HEK293 (cell line): ENCODE measurements at regions not wholly inside any gene's neighbourhood (a gene's known extent, or its start where the extent isn't known, plus 50 kb on each side); places are given as distances from the start of the nearest gene placed in this dataset.
"Not testable (repeated sequence)": the region's sequence is repeated elsewhere in the genome, so short reads cannot be mapped to it uniquely, and the experiment has no call there.

Source experiments
- CTCF ChIA-PET: fragments of 350-600 bp; formaldehyde crosslinking; extraction: SDS; loops from one replicate; lab custom pipeline; 2021; ENCODE audit warnings: antibody characterized with exemption; lab: Yijun Ruan, JAX
- POLR2A ChIA-PET: fragments of 300-600 bp; formaldehyde crosslinking; extraction: SDS; loops from one replicate; lab custom pipeline; 2020; ENCODE audit warnings: antibody characterized with exemption, inconsistent platforms; lab: Yijun Ruan, JAX
- H3K27ac ChIP-seq: fragments of 200-500 bp; sonication (Bioruptor generic); 2 replicates; pipeline ENCODE4 v1.5.1; 2014; ENCODE audit warnings: low read depth, low read length, control low read depth, inconsistent platforms; ENCODE audit errors: extremely low read depth
- H3K36me3 ChIP-seq, 2 experiments: fragments of 200-500 bp in 1 of 2; sonication (Bioruptor generic) in 1 of 2; 1 replicate in 1 of 2; 2 replicates in 1 of 2; pipeline ENCODE4 v1.5.1; 2014 to 2017; ENCODE audit warnings: inconsistent platforms in 2 of 2, low read length in 2 of 2; ENCODE audit not compliant: control insufficient read depth in 2 of 2, insufficient read depth in 1 of 2
- H3K4me1 ChIP-seq: fragments of 200-500 bp; sonication (Bioruptor generic); 2 replicates; pipeline ENCODE4 v1.5.1; 2014; ENCODE audit warnings: mild to moderate bottlenecking, low read length, inconsistent platforms; ENCODE audit not compliant: control insufficient read depth, insufficient read depth
- H3K4me3 ChIP-seq: 2 replicates; pipeline ENCODE4 v1.5.1; 2011; ENCODE audit warnings: low read depth, mild to moderate bottlenecking, control low read depth, low read length, moderate library complexity
- H3K9me3 ChIP-seq: fragments of 200-500 bp; sonication (Bioruptor generic); 2 replicates; pipeline ENCODE4 v1.5.1; 2014; ENCODE audit warnings: low read depth, low read length, inconsistent platforms; ENCODE audit not compliant: control insufficient read depth, insufficient read depth
- BCL11A ChIP-seq: fragments of 450-650 bp; formaldehyde crosslinking; IDR thresholded peaks from 2 replicates; pipeline ENCODE4 v1.5.1; 2016; ENCODE audit warnings: low read depth, missing biosample characterization, missing genetic modification characterization
- SP2 ChIP-seq: fragments of 450-650 bp; formaldehyde crosslinking; IDR thresholded peaks from 2 replicates; pipeline ENCODE4 v1.5.1; 2016; ENCODE audit warnings: missing biosample characterization, missing genetic modification characterization
- SP3 ChIP-seq: fragments of 450-650 bp; formaldehyde crosslinking; IDR thresholded peaks from 2 replicates; pipeline ENCODE4 v1.5.1; 2016; ENCODE audit warnings: missing biosample characterization, missing genetic modification characterization
- SP7 ChIP-seq: fragments of 450-650 bp; formaldehyde crosslinking; IDR thresholded peaks from 2 replicates; pipeline ENCODE4 v1.5.1; 2016; ENCODE audit warnings: missing biosample characterization, missing genetic modification characterization
- ZEB2 ChIP-seq: fragments of 450-650 bp; formaldehyde crosslinking; IDR thresholded peaks from 2 replicates; pipeline ENCODE4 v1.5.1; 2016; ENCODE audit warnings: missing biosample characterization, missing genetic modification characterization
- ZFP37 ChIP-seq: fragments of 450-650 bp; formaldehyde crosslinking; IDR thresholded peaks from 2 replicates; pipeline ENCODE4 v1.5.1; 2016; ENCODE audit warnings: missing biosample characterization, missing genetic modification characterization
- ZNF112 ChIP-seq: fragments of 450-650 bp; formaldehyde crosslinking; IDR thresholded peaks from 2 replicates; pipeline ENCODE4 v1.5.0; 2017; ENCODE audit warnings: missing biosample characterization, missing genetic modification characterization
- ZNF133 ChIP-seq: fragments of 450-650 bp; formaldehyde crosslinking; IDR thresholded peaks from 2 replicates; pipeline ENCODE4 v1.5.1; 2016; ENCODE audit warnings: missing biosample characterization, missing genetic modification characterization
- ZNF223 ChIP-seq: fragments of 450-650 bp; formaldehyde crosslinking; IDR thresholded peaks from 2 replicates; pipeline ENCODE4 v1.5.1; 2016; ENCODE audit warnings: missing biosample characterization, missing genetic modification characterization
- ZNF335 ChIP-seq: fragments of 450-650 bp; formaldehyde crosslinking; conservative IDR thresholded peaks from 2 replicates; pipeline ENCODE4 v1.5.1; 2016; ENCODE audit warnings: missing biosample characterization, missing genetic modification characterization
- ZNF354C ChIP-seq: fragments of 450-650 bp; formaldehyde crosslinking; IDR thresholded peaks from 2 replicates; pipeline ENCODE4 v1.5.1; 2016; ENCODE audit warnings: missing biosample characterization, missing genetic modification characterization, low read depth, borderline replicate concordance
- ZNF391 ChIP-seq: fragments of 450-650 bp; formaldehyde crosslinking; IDR thresholded peaks from 2 replicates; pipeline ENCODE4 v1.5.1; 2016; ENCODE audit warnings: low read depth, missing biosample characterization, missing genetic modification characterization, borderline replicate concordance
- ZNF394 ChIP-seq: fragments of 450-650 bp; formaldehyde crosslinking; IDR thresholded peaks from 2 replicates; pipeline ENCODE4 v1.5.1; 2016; ENCODE audit warnings: missing biosample characterization, missing genetic modification characterization, mild to moderate bottlenecking, moderate library complexity, borderline replicate concordance
- ZNF416 ChIP-seq: fragments of 450-650 bp; formaldehyde crosslinking; IDR thresholded peaks from 2 replicates; pipeline ENCODE4 v1.5.1; 2016; ENCODE audit warnings: missing biosample characterization, missing genetic modification characterization
- ZNF558 ChIP-seq: fragments of 450-650 bp; formaldehyde crosslinking; IDR thresholded peaks from 2 replicates; pipeline ENCODE4 v1.5.1; 2016; ENCODE audit warnings: missing biosample characterization, missing genetic modification characterization
- ZNF585B ChIP-seq: fragments of 450-650 bp; formaldehyde crosslinking; IDR thresholded peaks from 2 replicates; pipeline ENCODE4 v1.5.1; 2016; ENCODE audit warnings: missing biosample characterization, missing genetic modification characterization
- ZNF596 ChIP-seq: fragments of 450-650 bp; IDR thresholded peaks from 2 replicates; pipeline ENCODE4 v1.5.0; 2018; ENCODE audit warnings: missing biosample characterization, mild to moderate bottlenecking, missing genetic modification characterization, moderate library complexity
- ZNF654 ChIP-seq: fragments of 450-650 bp; formaldehyde crosslinking; IDR thresholded peaks from 2 replicates; pipeline ENCODE4 v1.5.1; 2016; ENCODE audit warnings: low read depth, missing biosample characterization, missing genetic modification characterization
- ZNF677 ChIP-seq: fragments of 450-650 bp; IDR thresholded peaks from 2 replicates; pipeline ENCODE4 v1.5.0; 2018; ENCODE audit warnings: missing biosample characterization, mild to moderate bottlenecking, missing genetic modification characterization, moderate library complexity
- ZNF830 ChIP-seq: fragments of 450-650 bp; IDR thresholded peaks from 2 replicates; pipeline ENCODE4 v1.5.0; 2018; ENCODE audit warnings: missing biosample characterization, missing genetic modification characterization, low read depth, mild to moderate bottlenecking, moderate library complexity
- TF ChIP-seq, protein P1 (sequence below): fragments of 450-650 bp; formaldehyde crosslinking; IDR thresholded peaks from 2 replicates; pipeline ENCODE4 v1.5.1; 2016; ENCODE audit warnings: missing biosample characterization, missing genetic modification characterization
- TF ChIP-seq, protein P2 (sequence below): fragments of 450-650 bp; formaldehyde crosslinking; IDR thresholded peaks from 2 replicates; pipeline ENCODE4 v1.5.1; 2016; ENCODE audit warnings: missing biosample characterization, missing genetic modification characterization
- TF ChIP-seq, protein P3 (sequence below): fragments of 450-650 bp; formaldehyde crosslinking; IDR thresholded peaks from 2 replicates; pipeline ENCODE4 v1.5.1; 2017; ENCODE audit warnings: missing biosample characterization, missing genetic modification characterization
- TF ChIP-seq, protein P4 (sequence below): fragments of 450-650 bp; formaldehyde crosslinking; IDR thresholded peaks from 2 replicates; pipeline ENCODE4 v1.5.1; 2016; ENCODE audit warnings: missing biosample characterization, missing genetic modification characterization

DNA sequence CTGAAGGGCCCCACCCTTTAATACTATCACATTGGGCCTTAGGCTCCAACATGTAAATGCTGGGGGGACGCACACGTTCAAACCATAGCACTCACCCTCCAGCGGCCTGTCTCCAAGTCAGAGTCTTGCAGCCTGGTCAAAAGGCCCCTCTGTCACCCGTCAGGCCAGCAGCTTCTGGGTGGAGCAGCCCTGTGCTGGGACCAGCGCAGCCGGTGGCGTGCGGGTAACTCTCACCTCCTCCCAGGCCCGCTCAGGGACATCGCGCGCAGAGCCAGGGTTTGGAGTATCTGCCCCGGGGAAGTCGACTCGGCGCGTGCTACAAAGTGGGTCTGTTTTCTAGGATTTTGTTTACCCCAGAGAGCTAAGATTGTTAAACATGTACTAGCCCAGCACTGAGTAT, 93.0 kb upstream of the COL5A1 start:
- CTCF ChIA-PET, result no interaction called here
- no peaks in the 10 kb centered on the region for H3K36me3 ChIP-seq
- H3K27ac ChIP-seq, result no peak overlapping the region
- H3K4me1 ChIP-seq, result 0 out of 2 replicates have a peak, but pooled peaks cover 3% of the 10 kb centered on the region
- H3K4me3 ChIP-seq, result no peak overlapping the region
- no peak for TF ChIP-seq ZEB2 (tag by site-specific recombination)
- no peak for TF ChIP-seq ZNF596 (tag by site-specific recombination)
- TF ChIP-seq ZNF223 (tag by site-specific recombination), result no peak
- POLR2A ChIA-PET, result no interaction called here
- H3K9me3 ChIP-seq, result no peaks in the 10 kb centered on the region

DNA sequence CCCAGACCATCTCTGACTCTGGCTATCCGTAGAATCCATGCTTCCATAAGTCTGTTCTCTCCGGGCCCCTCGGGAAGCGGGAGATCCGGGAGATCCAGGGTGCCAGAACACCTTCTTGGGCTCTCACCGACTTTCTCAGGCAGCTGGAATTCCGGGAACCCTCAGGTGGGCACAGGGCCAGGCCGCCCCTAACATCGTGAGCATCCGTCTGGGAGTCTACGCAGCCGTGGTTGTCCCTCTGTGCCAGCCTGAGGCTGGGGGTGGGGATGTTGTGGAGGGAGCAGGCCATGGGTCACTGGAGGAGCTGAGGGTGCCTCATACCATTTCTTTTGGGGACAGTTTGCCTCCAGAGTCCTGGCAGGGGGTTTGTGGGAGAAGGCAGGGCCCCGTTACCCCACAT, 92.3 kb upstream of the COL5A1 start:
- POLR2A ChIA-PET, result no interaction called here
- TF ChIP-seq ZNF335 (no peak), ZNF558 (tag by site-specific recombination) (no peak), ZFP37 (tag by site-specific recombination) (no peak), ZNF112 (tag by site-specific recombination) (no peak), ZNF654 (tag by site-specific recombination) (no peak), ZNF394 (tag by site-specific recombination) (no peak)
- TF ChIP-seq, protein P1, sequence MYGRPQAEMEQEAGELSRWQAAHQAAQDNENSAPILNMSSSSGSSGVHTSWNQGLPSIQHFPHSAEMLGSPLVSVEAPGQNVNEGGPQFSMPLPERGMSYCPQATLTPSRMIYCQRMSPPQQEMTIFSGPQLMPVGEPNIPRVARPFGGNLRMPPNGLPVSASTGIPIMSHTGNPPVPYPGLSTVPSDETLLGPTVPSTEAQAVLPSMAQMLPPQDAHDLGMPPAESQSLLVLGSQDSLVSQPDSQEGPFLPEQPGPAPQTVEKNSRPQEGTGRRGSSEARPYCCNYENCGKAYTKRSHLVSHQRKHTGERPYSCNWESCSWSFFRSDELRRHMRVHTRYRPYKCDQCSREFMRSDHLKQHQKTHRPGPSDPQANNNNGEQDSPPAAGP, result no peak
- 0 out of 2 replicates have a peak, but pooled peaks cover 3% of the 10 kb centered on the region for H3K4me1 ChIP-seq
- H3K27ac ChIP-seq, result no peak overlapping the region
- H3K36me3 ChIP-seq, result no peaks in the 10 kb centered on the region
- CTCF ChIA-PET, result no interaction called here
- H3K9me3 ChIP-seq, result no peaks in the 10 kb centered on the region
- no peak overlapping the region for H3K4me3 ChIP-seq

DNA sequence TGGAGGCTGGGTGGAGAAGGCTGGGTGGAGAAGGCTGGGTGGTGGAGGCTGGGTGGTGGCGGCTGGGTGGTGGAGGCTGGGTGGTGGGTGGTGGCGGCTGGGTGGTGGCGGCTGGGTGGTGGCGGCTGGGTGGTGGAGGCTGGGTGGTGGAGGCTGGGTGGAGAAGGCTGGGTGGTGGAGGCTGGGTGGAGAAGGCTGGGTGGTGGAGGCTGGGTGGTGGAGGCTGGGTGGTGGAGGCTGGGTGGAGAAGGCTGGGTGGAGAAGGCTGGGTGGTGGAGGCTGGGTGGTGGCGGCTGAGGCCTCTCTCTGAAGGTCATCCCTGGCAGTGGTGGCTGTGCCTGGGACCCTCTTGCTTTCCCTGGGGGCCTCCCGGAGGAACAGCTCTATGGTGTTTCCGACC, 91.5 kb upstream of the COL5A1 start:
- H3K4me3 ChIP-seq, H3K4me1 ChIP-seq, POLR2A ChIA-PET, H3K36me3 ChIP-seq, H3K9me3 ChIP-seq, H3K27ac ChIP-seq: not testable (repeated sequence)
- CTCF ChIA-PET, result interaction anchor here (0.7 to 0.9 kb wide), 2 partner anchors 47 to 93 kb away, joined by 3 read pairs; no protein-coding TSS in a partner anchor

DNA sequence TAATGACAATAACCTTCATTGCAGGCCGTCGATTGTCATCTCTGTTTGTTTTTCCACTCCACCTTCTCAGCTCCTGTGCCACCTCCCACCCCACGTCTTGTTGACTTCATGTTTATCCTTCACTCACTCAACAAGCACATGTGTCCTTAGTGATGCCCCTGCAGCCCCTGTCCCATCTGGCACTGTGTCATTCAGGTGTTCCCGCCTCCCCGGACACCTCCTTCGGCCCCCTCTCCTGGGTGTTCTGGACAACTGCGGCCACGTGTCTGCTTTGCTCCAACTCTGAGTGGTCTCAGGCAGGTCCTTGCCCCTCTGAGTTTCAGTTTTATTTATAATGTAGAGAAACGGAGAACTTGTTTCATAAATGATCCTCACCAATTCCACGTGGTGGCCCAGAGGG, 91.0 kb upstream of the COL5A1 start:
- ChIA-PET CTCF (interaction anchor here (0.7 to 0.9 kb wide), 2 partner anchors 48 to 92 kb away, joined by 3 read pairs; no protein-coding TSS in a partner anchor), POLR2A (no interaction called here)
- Histone ChIP-seq H3K4me1 (0 out of 2 replicates have a peak, but pooled peaks cover 3% of the 10 kb centered on the region), H3K4me3 (no peak overlapping the region), H3K9me3 (no peaks in the 10 kb centered on the region), H3K27ac (no peak overlapping the region), H3K36me3 (no peaks in the 10 kb centered on the region)
- no peak for TF ChIP-seq BCL11A (tag by site-specific recombination)
- TF ChIP-seq ZNF391 (tag by site-specific recombination), result no peak
- no peak for TF ChIP-seq SP2
- TF ChIP-seq ZNF830, result no peak
- TF ChIP-seq ZNF677 (tag by site-specific recombination), result no peak
- TF ChIP-seq SP7 (tag by site-specific recombination), result no peak
- no peak for TF ChIP-seq ZNF416 (tag by site-specific recombination)
- TF ChIP-seq ZNF133, result no peak
- TF ChIP-seq ZNF354C (tag by site-specific recombination), result no peak
- no peak for TF ChIP-seq ZNF654 (tag by site-specific recombination)
- TF ChIP-seq, protein P2, sequence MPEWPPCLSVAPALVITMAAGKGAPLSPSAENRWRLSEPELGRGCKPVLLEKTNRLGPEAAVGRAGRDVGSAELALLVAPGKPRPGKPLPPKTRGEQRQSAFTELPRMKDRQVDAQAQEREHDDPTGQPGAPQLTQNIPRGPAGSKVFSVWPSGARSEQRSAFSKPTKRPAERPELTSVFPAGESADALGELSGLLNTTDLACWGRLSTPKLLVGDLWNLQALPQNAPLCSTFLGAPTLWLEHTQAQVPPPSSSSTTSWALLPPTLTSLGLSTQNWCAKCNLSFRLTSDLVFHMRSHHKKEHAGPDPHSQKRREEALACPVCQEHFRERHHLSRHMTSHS (tag by site-specific recombination), result no peak
- TF ChIP-seq ZNF394 (tag by site-specific recombination), result no peak
- TF ChIP-seq, protein P3, sequence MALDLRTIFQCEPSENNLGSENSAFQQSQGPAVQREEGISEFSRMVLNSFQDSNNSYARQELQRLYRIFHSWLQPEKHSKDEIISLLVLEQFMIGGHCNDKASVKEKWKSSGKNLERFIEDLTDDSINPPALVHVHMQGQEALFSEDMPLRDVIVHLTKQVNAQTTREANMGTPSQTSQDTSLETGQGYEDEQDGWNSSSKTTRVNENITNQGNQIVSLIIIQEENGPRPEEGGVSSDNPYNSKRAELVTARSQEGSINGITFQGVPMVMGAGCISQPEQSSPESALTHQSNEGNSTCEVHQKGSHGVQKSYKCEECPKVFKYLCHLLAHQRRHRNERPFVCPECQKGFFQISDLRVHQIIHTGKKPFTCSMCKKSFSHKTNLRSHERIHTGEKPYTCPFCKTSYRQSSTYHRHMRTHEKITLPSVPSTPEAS, result no peak
- no peak for TF ChIP-seq SP3
- TF ChIP-seq, protein P4, sequence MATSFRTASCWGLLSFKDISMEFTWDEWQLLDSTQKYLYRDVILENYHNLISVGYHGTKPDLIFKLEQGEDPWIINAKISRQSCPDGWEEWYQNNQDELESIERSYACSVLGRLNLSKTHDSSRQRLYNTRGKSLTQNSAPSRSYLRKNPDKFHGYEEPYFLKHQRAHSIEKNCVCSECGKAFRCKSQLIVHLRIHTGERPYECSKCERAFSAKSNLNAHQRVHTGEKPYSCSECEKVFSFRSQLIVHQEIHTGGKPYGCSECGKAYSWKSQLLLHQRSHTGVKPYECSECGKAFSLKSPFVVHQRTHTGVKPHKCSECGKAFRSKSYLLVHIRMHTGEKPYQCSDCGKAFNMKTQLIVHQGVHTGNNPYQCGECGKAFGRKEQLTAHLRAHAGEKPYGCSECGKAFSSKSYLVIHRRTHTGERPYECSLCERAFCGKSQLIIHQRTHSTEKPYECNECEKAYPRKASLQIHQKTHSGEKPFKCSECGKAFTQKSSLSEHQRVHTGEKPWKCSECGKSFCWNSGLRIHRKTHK (tag by site-specific recombination), result no peak
- TF ChIP-seq ZNF585B (tag by site-specific recombination), result no peak
